Parathyroid adenoma (tissue), 2 donors: ENCODE measurements at regions not wholly inside any gene's neighbourhood (a gene's known extent, or its start where the extent isn't known, plus 50 kb on each side); places are given as distances from the start of the nearest gene placed in this dataset.

Experiments
- H2AFZ ChIP-seq: fragments of 300-600 bp; sonication (generic); one replicate; pipeline ENCODE4 v1.7.0; 2017; ENCODE audit warnings: antibody characterized with exemption, mild to moderate bottlenecking
- H3K27ac ChIP-seq: fragments of 300-600 bp; sonication (generic); one replicate; pipeline ENCODE4 v1.7.0; 2017
- H3K27me3 ChIP-seq: fragments of 300-600 bp; sonication (generic); one replicate; pipeline ENCODE4 v1.7.0; 2017; ENCODE audit warnings: low read length; ENCODE audit not compliant: control insufficient read depth, insufficient read depth
- H3K36me3 ChIP-seq: fragments of 300-600 bp; sonication (generic); one replicate; pipeline ENCODE4 v1.7.0; 2017; ENCODE audit warnings: low read length; ENCODE audit not compliant: control insufficient read depth, insufficient read depth
- H3K4me1 ChIP-seq: fragments of 300-600 bp; sonication (generic); one replicate; pipeline ENCODE4 v1.7.0; 2017; ENCODE audit warnings: control low read depth
- H3K4me2 ChIP-seq: fragments of 300-600 bp; sonication (generic); one replicate; pipeline ENCODE4 v1.7.0; 2017; ENCODE audit warnings: low read length
- H3K4me3 ChIP-seq: fragments of 300-600 bp; sonication (generic); one replicate; pipeline ENCODE4 v1.7.0; 2017; ENCODE audit warnings: low read depth, low read length
- H3K79me2 ChIP-seq: fragments of 300-600 bp; sonication (generic); one replicate; pipeline ENCODE4 v1.7.0; 2017; ENCODE audit warnings: control low read depth
- H3K9ac ChIP-seq: fragments of 300-600 bp; sonication (generic); one replicate; pipeline ENCODE4 v1.7.0; 2017; ENCODE audit warnings: mild to moderate bottlenecking
- H3K9me3 ChIP-seq: fragments of 300-600 bp; sonication (generic); one replicate; pipeline ENCODE4 v1.7.0; 2017; ENCODE audit warnings: low read length; ENCODE audit not compliant: control insufficient read depth
- CTCF ChIP-seq: fragments of 300-600 bp; sonication (generic); IDR thresholded peaks from one replicate; pipeline ENCODE4 v1.7.0; 2017; ENCODE audit warnings: antibody characterized with exemption, mild to moderate bottlenecking
- donor health status: primary hyperparathyroidism.

GRCh38 chr2:158738363-158738762 lies 56.8 kb upstream of the DAPL1 start:
- Histone ChIP-seq H3K9ac (no peak overlapping the region), H3K4me2 (no peak overlapping the region), H3K4me3 (no peak overlapping the region), H3K79me2 (no peaks in the 10 kb centered on the region), H2AFZ (no peak overlapping the region), H3K9me3 (no peaks in the 10 kb centered on the region), H3K27ac (no peak overlapping the region), H3K36me3 (no peaks in the 10 kb centered on the region), H3K27me3 (no peaks in the 10 kb centered on the region), H3K4me1 (no peaks in the 10 kb centered on the region)
- no peak for TF ChIP-seq CTCF

- Histone ChIP-seq H3K4me2 (no peak overlapping the region), H3K36me3 (no peaks in the 10 kb centered on the region), H3K27ac (no peak overlapping the region), H3K27me3 (no peaks in the 10 kb centered on the region), H3K4me1 (no peaks in the 10 kb centered on the region), H2AFZ (no peak overlapping the region), H3K9me3 (no peaks in the 10 kb centered on the region), H3K4me3 (no peak overlapping the region), H3K9ac (no peak overlapping the region), H3K79me2 (no peaks in the 10 kb centered on the region)
- no peak for TF ChIP-seq CTCF
These were observed 55.0 kb upstream of the DAPL1 start for GRCh38 chr2:158740127-158740526.

GRCh38 chr2:158740621-158741020 lies 54.5 kb upstream of the DAPL1 start:
- no peak overlapping the region for H3K4me2 ChIP-seq
- no peaks in the 10 kb centered on the region for H3K9me3 ChIP-seq
- H3K4me3 ChIP-seq, result no peak overlapping the region
- H3K36me3 ChIP-seq, result no peaks in the 10 kb centered on the region
- no peaks in the 10 kb centered on the region for H3K27me3 ChIP-seq
- H3K9ac ChIP-seq, result no peak overlapping the region
- no peak for TF ChIP-seq CTCF
- H3K4me1 ChIP-seq, result no peaks in the 10 kb centered on the region
- no peak overlapping the region for H3K27ac ChIP-seq
- H2AFZ ChIP-seq, result no peak overlapping the region
- no peaks in the 10 kb centered on the region for H3K79me2 ChIP-seq

GRCh38 chr2:158741625-158742024 lies 53.5 kb upstream of the DAPL1 start:
- TF ChIP-seq CTCF, result no peak
- H3K9me3 ChIP-seq, result no peaks in the 10 kb centered on the region
- no peak overlapping the region for H3K27ac ChIP-seq

GRCh38 chr2:158742536-158742935 lies 52.6 kb upstream of the DAPL1 start:
- H3K27me3 ChIP-seq, result peaks cover 4% of the 10 kb centered on the region
- no peak overlapping the region for H3K4me3 ChIP-seq
- H3K36me3 ChIP-seq, result no peaks in the 10 kb centered on the region
- no peaks in the 10 kb centered on the region for H3K79me2 ChIP-seq
- H3K27ac ChIP-seq, result no peak overlapping the region
- H3K9me3 ChIP-seq, result no peaks in the 10 kb centered on the region
- TF ChIP-seq CTCF, result no peak
- H3K9ac ChIP-seq, result no peak overlapping the region
- no peak overlapping the region for H2AFZ ChIP-seq
- H3K4me1 ChIP-seq, result no peaks in the 10 kb centered on the region
- H3K4me2 ChIP-seq, result no peak overlapping the region

More at GRCh38 chr2:158741625-158742024, 53.5 kb upstream of the DAPL1 start:
- H3K4me2 ChIP-seq, result no peak overlapping the region
- H2AFZ ChIP-seq, result no peak overlapping the region
- H3K4me3 ChIP-seq, result no peak overlapping the region
- H3K79me2 ChIP-seq, result no peaks in the 10 kb centered on the region
- H3K4me1 ChIP-seq, result no peaks in the 10 kb centered on the region
- H3K9ac ChIP-seq, result no peak overlapping the region
- no peaks in the 10 kb centered on the region for H3K36me3 ChIP-seq
- H3K27me3 ChIP-seq, result peaks cover 4% of the 10 kb centered on the region
